Kidney (tissue), 13 donors: ENCODE measurements at regions not wholly inside any gene's neighbourhood (a gene's known extent, or its start where the extent isn't known, plus 50 kb on each side); places are given as distances from the start of the nearest gene placed in this dataset.

Experiments used
- DNase-seq, 5 donors: peaks; one replicate each; pipeline ENCODE4 v3.0.0-alpha.2; 2013 to 2020
- FAIRE-seq: peaks from 2 replicates; lab custom pipeline; 2012; peaks lifted over from hg19 to GRCh38; lab: Jason Lieb, UNC
- H3K27ac ChIP-seq, 2 donors: one replicate each; pipeline ENCODE4 v1.7.0; 2013; ENCODE audit warnings: low read depth in 2 of 2, low read length in 2 of 2, inconsistent platforms in 1 of 2
- H3K27me3 ChIP-seq: one replicate; pipeline ENCODE4 v1.7.1; 2013; ENCODE audit warnings: low read length, inconsistent platforms; ENCODE audit not compliant: control insufficient read depth, insufficient read depth
- H3K36me3 ChIP-seq, 3 donors: one replicate each; pipeline versions ENCODE4 v1.7.0 to v1.7.1; 2013; ENCODE audit warnings: low read length in 3 of 3, control low read depth in 1 of 3, inconsistent platforms in 1 of 3; ENCODE audit not compliant: insufficient read depth in 3 of 3, control insufficient read depth in 2 of 3
- H3K4me1 ChIP-seq, 3 donors: one replicate each; pipeline versions ENCODE4 v1.7.0 to v1.7.1; 2013; ENCODE audit warnings: low read length in 3 of 3, inconsistent platforms in 1 of 3, low read depth in 1 of 3; ENCODE audit not compliant: control insufficient read depth in 2 of 3, insufficient read depth in 2 of 3
- H3K4me3 ChIP-seq, 3 donors: one replicate each; pipeline versions ENCODE4 v1.7.0 to v1.8.1; 2013; ENCODE audit warnings: low read length in 3 of 3, control low read depth in 1 of 3, inconsistent platforms in 1 of 3
- H3K9ac ChIP-seq, 3 donors: one replicate each; pipeline versions ENCODE4 v1.7.0 to v1.7.1; 2013; ENCODE audit warnings: low read length in 3 of 3, control low read depth in 1 of 3, inconsistent platforms in 1 of 3
- H3K9me3 ChIP-seq, 3 donors: one replicate each; pipeline versions ENCODE4 v1.7.0 to v1.7.1; 2013; ENCODE audit warnings: low read length in 3 of 3, control low read depth in 1 of 3, inconsistent platforms in 1 of 3; ENCODE audit not compliant: control insufficient read depth in 2 of 3, insufficient read depth in 1 of 3
- intact Hi-C: fragments of 100-400 bp; cut with DNase I; formaldehyde crosslinking; loops from one replicate; pipeline ENCODE4 v1.11.1; 2022
- TF ChIP-seq, protein P1 (sequence below): IDR thresholded peaks from 3 replicates; pipeline ENCODE4 v1.5.1; 2012; ENCODE audit warnings: mild to moderate bottlenecking, moderate library complexity, borderline replicate concordance; ENCODE audit not compliant: insufficient read depth; ENCODE audit errors: extremely low read depth
- donor health status: control.
- donor health status: control.
- donor health status: control.
- donor health status: control.
- donor health status: control.
- donor health status: DM: yes; HTN: yes; CAD: no.
- donor health status: Normal renal cell carcinoma (clear cell type).

DNA sequence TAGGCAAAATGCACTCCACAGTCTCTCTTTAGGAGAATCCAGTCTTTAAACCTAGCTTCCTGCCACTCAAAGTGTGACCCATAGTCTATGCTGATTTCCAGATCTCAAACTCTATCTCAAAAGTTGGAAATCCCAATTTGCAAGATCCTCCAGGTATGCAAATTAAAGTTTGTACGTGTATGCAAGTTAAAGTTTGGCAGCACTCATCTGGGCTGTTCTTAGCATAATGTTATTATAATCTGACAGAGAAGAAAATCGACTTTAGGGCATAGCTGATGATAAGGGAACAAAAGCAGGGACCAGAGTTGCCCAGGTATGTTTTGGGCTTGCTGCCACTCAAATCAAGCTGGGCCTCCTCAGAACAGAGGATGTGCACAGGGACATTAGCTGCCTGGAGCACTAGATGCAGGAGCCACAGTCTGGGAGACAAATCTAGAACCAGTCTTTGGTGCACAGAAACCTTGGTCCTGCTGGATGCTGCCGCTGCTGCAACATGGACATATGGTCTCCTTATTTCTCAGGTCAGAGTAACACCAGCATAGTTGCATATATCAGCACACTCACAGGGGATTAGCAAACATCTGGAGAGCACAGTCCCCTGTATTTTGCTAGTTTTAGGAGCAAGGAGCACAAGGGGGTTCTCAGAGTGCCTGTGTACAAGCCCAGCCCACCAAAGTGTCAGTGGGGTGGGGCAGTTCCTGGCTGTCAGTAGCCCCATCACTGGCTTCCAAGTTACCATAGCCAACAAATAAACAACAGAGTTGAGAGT lies 242.6 kb downstream of the TTC32 start:
- Histone ChIP-seq H3K36me3 (no peaks in the 10 kb centered on the region), H3K4me3 (no peak overlapping the region), H3K9me3 (no peaks in the 10 kb centered on the region), H3K27ac (no peak overlapping the region), H3K4me1 (peaks cover 0 to 7% (median 0%) of the 10 kb centered on the region in 3 donors), H3K27me3 (no peaks in the 10 kb centered on the region), H3K9ac (no peak overlapping the region)
- TF ChIP-seq, protein P1, sequence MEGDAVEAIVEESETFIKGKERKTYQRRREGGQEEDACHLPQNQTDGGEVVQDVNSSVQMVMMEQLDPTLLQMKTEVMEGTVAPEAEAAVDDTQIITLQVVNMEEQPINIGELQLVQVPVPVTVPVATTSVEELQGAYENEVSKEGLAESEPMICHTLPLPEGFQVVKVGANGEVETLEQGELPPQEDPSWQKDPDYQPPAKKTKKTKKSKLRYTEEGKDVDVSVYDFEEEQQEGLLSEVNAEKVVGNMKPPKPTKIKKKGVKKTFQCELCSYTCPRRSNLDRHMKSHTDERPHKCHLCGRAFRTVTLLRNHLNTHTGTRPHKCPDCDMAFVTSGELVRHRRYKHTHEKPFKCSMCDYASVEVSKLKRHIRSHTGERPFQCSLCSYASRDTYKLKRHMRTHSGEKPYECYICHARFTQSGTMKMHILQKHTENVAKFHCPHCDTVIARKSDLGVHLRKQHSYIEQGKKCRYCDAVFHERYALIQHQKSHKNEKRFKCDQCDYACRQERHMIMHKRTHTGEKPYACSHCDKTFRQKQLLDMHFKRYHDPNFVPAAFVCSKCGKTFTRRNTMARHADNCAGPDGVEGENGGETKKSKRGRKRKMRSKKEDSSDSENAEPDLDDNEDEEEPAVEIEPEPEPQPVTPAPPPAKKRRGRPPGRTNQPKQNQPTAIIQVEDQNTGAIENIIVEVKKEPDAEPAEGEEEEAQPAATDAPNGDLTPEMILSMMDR, result no peak
- intact Hi-C loops, result no loop called here
- no peak for FAIRE-seq
- DNase-seq, result no peak

DNA sequence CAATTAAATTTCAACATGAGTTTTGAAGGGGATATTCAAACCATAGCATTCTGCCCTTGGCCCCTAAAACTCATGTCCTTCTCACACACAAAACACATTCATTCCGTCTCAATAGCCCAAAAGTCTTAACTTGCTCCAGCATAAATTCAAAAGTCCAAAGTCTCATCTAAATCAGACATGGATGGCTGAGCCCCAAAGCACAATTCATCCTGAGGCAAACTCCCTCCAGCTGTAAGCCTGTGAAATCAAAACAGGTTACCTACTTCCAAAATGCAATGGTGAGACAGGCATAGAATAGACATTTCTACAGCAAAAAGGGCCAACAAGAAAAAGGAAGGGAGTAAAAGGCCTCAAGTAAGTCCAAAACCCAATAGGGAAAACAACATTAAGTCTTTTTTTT lies 245.8 kb downstream of the TTC32 start:
- TF ChIP-seq, protein P1, result no peak
- no peak overlapping the region for H3K4me3 ChIP-seq
- no peak overlapping the region for H3K9ac ChIP-seq
- H3K27me3 ChIP-seq, result no peaks in the 10 kb centered on the region
- no peaks in the 10 kb centered on the region for H3K9me3 ChIP-seq
- FAIRE-seq (no peak), DNase-seq (peak in 2 of 5 donors; percentile 52 to 54)
- H3K27ac ChIP-seq, result no peak overlapping the region
- H3K4me1 ChIP-seq, result peaks cover 0 to 7% (median 0%) of the 10 kb centered on the region in 3 donors
- intact Hi-C loops, result no loop called here
- no peaks in the 10 kb centered on the region for H3K36me3 ChIP-seq

DNA sequence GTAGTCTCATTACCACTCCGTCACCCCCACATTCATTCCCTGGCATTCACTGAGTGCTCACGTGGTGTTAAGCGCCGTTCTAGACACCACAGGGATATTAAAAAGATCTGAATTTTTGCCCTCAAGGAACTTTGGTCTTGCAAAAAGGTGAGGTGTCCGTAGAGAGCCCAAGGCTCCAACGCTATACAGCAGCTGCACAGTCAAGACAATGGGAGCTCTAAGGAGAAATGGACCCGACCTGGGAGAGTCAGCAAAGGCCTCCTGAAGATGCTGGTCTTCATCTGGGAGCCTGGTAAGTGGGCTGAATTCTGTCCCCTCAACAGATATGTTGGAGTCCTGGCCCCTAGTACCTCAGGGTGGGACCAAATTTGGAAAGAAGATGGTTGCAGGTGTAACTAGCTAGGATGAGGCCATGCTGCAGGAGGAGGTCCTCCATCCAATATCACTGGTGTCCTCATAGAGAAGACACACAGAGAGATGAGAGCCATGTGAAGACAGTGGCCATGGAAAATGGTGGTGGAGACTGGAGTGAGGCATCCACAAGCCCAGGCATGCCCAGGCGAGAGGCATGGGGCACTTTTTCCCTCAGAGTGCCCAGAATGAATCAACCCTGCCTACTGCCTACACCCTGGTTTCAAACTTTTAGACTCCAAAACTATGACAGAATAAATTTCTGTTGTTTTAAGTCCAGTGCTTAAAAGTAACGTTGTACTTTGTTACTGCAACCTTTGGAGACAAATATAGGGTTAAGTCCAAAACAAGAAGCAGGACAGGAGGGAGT lies 247.3 kb downstream of the TTC32 start:
- H3K4me1 ChIP-seq, result peaks cover 0 to 7% (median 0%) of the 10 kb centered on the region in 3 donors
- H3K9me3 ChIP-seq, result no peaks in the 10 kb centered on the region
- no peak overlapping the region for H3K4me3 ChIP-seq
- intact Hi-C loops, result no loop called here
- H3K27ac ChIP-seq, result no peak overlapping the region
- H3K36me3 ChIP-seq, result no peaks in the 10 kb centered on the region
- FAIRE-seq, result no peak
- H3K27me3 ChIP-seq, result no peaks in the 10 kb centered on the region
- no peak overlapping the region for H3K9ac ChIP-seq
- TF ChIP-seq, protein P1, result no peak
- no peak for DNase-seq
